ENCODE measurements at regions not wholly inside any gene's neighbourhood (a gene's known extent, or its start where the extent isn't known, plus 50 kb on each side); places are given as distances from the start of the nearest gene placed in this dataset.
"Not testable (repeated sequence)": the region's sequence is repeated elsewhere in the genome, so short reads cannot be mapped to it uniquely, and the experiment has no call there.

DNA sequence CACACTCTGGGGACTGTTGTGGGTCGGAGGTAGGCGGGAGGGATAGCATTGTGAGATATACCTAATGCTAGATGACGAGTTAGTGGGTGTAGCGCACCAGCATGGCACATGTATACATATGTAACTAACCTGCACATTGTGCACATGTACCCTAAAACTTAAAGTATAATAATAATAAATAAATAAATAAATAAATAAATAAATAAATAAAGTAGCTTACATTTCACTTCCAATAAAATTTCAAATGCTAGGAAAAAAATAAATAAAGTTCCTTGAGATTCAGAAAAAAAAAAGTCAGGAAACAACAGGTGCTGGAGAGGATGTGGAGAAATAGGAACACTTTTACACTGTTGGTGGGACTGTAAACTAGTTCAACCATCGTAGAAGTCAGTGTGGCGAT is 353.5 kb upstream of the UBE2E2 start:
- H3K27ac ChIP-seq (ENCODE audit: low read depth, low read length); H3K4me3 ChIP-seq (ENCODE audit: low read length); H3K27me3 ChIP-seq (ENCODE audit: control insufficient read depth, insufficient read depth, low read length); H3K9ac ChIP-seq (ENCODE audit: low read length); H3K4me1 ChIP-seq (ENCODE audit: control insufficient read depth, insufficient read depth, low read length); H3K36me3 ChIP-seq (ENCODE audit: control insufficient read depth, insufficient read depth, low read length): not testable (repeated sequence)

DNA sequence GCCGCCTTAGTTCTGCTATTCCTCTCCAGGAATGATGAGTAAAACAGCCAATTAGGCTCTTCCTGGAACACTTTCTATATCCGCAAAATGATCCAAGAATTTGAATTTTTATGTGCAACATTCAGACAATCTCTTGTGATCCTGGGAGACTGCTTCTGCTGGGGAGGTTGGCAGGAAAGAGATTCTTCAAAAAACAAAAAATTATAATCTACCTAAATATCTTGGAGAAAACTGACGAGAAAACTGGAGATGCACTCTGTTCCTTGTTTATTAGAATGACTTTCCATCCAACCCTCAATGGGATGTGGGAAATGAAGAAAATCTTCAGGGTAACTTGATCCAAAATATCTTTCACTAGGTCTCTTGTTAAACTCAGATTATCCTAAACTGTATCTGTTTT is 346.3 kb upstream of the UBE2E2 start:
- no peak overlapping the region for H3K4me3 ChIP-seq (ENCODE audit: low read length)
- H3K27me3 ChIP-seq (ENCODE audit: control insufficient read depth, insufficient read depth, low read length), result no peaks in the 10 kb centered on the region
- no peak overlapping the region for H3K27ac ChIP-seq (ENCODE audit: low read depth, low read length)
- H3K36me3 ChIP-seq (ENCODE audit: control insufficient read depth, insufficient read depth, low read length), result no peaks in the 10 kb centered on the region
- no peak overlapping the region for H3K9ac ChIP-seq (ENCODE audit: low read length)
- no peaks in the 10 kb centered on the region for H3K4me1 ChIP-seq (ENCODE audit: control insufficient read depth, insufficient read depth, low read length)

DNA sequence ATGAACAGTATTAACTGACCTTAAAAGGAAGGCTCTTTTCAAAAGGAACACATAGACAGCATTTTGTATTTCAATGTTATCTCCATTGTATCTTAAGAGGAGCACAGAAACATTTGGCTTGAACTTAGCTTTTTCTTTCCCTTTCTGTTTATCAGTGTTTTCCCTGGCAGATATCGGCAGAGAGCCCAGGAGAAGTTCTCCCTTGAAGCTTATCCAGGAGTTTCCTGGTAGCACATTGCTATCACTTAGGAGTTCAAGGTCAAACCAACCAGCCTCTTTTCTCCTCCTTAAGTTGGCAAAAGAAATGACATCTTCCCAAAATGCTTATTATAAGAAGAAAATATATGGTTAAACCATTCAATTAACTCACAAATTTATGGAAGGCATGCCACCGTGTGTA is 344.6 kb upstream of the UBE2E2 start:
- H3K36me3 ChIP-seq (ENCODE audit: control insufficient read depth, insufficient read depth, low read length), result no peaks in the 10 kb centered on the region
- no peak overlapping the region for H3K9ac ChIP-seq (ENCODE audit: low read length)
- no peak overlapping the region for H3K4me3 ChIP-seq (ENCODE audit: low read length)
- H3K27me3 ChIP-seq (ENCODE audit: control insufficient read depth, insufficient read depth, low read length), result no peaks in the 10 kb centered on the region
- no peaks in the 10 kb centered on the region for H3K4me1 ChIP-seq (ENCODE audit: control insufficient read depth, insufficient read depth, low read length)
- H3K27ac ChIP-seq (ENCODE audit: low read depth, low read length), result no peak overlapping the region

DNA sequence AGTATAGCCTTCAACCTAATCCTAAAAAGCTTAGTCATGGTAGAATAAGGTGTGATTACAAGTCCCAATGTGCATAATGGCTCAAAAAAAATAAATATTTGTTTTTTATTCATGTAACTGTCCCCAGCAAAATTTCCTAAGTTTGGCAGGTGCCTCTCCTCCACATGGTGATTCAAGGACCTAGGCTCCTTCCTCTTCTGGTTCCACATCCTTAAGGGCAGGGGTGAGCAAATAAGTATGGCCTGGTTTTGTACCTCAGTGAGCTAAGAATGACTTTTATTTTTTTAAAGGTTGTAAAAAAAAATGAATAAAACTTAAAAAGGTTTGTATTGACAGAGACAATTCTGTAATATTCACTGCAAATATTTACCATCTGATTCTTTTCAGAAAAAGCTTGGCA is 343.5 kb upstream of the UBE2E2 start:
- Histone ChIP-seq H3K27me3 (ENCODE audit: control insufficient read depth, insufficient read depth, low read length) (no peaks in the 10 kb centered on the region), H3K4me1 (ENCODE audit: control insufficient read depth, insufficient read depth, low read length) (no peaks in the 10 kb centered on the region), H3K4me3 (ENCODE audit: low read length) (no peak overlapping the region), H3K36me3 (ENCODE audit: control insufficient read depth, insufficient read depth, low read length) (no peaks in the 10 kb centered on the region), H3K9ac (ENCODE audit: low read length) (no peak overlapping the region), H3K27ac (ENCODE audit: low read depth, low read length) (no peak overlapping the region)

DNA sequence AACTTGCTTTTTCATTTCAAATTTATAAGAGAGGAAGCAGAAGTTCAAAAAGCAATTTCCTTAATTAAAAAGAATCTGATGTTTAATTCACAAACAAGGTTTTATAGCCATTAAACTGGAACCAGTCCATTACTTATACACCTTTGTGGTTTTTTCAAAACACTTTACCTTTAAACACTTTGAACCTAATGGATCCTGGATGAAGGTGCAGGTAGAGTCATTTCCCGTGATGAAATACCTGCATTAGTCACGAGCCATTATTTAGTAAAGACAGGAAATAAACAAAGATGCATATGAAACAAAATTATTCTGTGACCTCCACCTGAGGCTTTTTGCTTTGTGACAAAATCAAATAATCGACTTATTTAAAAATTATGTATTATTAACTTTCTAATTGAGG is 341.7 kb upstream of the UBE2E2 start:
- Histone ChIP-seq H3K9ac (ENCODE audit: low read length) (no peak overlapping the region), H3K4me1 (ENCODE audit: control insufficient read depth, insufficient read depth, low read length) (no peaks in the 10 kb centered on the region), H3K36me3 (ENCODE audit: control insufficient read depth, insufficient read depth, low read length) (no peaks in the 10 kb centered on the region), H3K27me3 (ENCODE audit: control insufficient read depth, insufficient read depth, low read length) (no peaks in the 10 kb centered on the region), H3K4me3 (ENCODE audit: low read length) (no peak overlapping the region), H3K27ac (ENCODE audit: low read depth, low read length) (no peak overlapping the region)

DNA sequence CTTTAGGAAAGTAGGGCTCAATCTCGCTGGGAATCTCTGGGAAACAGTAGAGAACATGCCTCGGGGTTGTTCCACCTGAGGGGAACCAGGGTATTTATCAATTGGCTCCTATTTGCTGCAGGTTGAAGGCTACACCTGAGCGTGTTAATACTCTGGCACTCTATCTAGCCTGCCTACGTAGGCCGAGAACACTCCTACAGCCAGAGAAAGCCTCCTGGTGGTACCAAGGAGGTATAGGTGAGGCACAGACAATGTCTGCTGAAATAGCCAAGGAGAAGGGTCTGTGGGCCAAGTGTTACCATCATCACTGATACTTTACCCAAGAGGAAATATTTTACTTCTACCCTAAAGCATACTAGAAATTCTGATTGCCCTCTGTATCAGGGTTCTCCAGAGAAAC is 341.0 kb upstream of the UBE2E2 start:
- H3K27me3 ChIP-seq (ENCODE audit: control insufficient read depth, insufficient read depth, low read length), result no peaks in the 10 kb centered on the region
- H3K4me3 ChIP-seq (ENCODE audit: low read length), result no peak overlapping the region
- H3K27ac ChIP-seq (ENCODE audit: low read depth, low read length), result no peak overlapping the region
- H3K9ac ChIP-seq (ENCODE audit: low read length), result no peak overlapping the region
- no peaks in the 10 kb centered on the region for H3K4me1 ChIP-seq (ENCODE audit: control insufficient read depth, insufficient read depth, low read length)
- no peaks in the 10 kb centered on the region for H3K36me3 ChIP-seq (ENCODE audit: control insufficient read depth, insufficient read depth, low read length)

DNA sequence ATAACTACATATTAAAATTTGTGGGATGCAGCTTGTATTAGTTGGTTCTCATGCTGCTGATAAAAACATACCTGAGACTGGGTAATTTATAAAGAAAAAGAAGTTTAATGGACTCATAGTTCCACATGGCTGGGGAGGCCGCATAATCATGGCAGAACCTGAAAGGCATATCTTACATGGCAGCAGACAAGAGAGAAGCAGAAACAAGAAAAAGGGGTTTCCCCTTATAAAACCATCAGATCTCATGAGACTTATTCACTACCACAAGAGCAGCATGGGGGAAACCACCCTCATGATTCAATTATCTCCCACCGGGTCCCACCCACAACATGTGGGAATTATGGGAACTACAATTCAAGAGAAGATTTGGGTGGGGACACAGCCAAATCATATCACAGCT is 320.3 kb upstream of the UBE2E2 start:
- H3K27me3 ChIP-seq (ENCODE audit: control insufficient read depth, insufficient read depth, low read length); H3K9ac ChIP-seq (ENCODE audit: low read length); H3K36me3 ChIP-seq (ENCODE audit: control insufficient read depth, insufficient read depth, low read length); H3K4me3 ChIP-seq (ENCODE audit: low read length); H3K27ac ChIP-seq (ENCODE audit: low read depth, low read length); H3K4me1 ChIP-seq (ENCODE audit: control insufficient read depth, insufficient read depth, low read length): not testable (repeated sequence)

DNA sequence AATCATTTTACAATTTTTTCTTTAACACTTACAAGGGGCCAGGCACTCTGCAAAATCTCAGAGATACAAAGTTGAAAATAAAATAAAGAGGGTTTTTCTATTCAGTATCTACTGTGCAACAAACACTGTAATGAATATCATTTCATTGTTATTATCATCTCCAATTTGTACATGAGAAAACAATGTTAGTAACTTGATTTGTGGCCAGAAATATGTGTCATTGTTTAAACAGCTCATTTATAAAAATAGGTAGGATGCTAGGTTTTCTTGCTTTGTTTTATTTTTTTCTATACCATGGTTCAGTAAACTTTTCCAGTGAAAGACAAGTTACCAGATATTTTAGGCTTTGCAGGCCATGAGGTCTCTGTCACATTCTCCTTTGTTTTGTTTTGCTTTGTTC is 318.1 kb upstream of the UBE2E2 start:
- Histone ChIP-seq H3K4me3 (ENCODE audit: low read length) (no peak overlapping the region), H3K9ac (ENCODE audit: low read length) (no peak overlapping the region), H3K27ac (ENCODE audit: low read depth, low read length) (no peak overlapping the region), H3K4me1 (ENCODE audit: control insufficient read depth, insufficient read depth, low read length) (no peaks in the 10 kb centered on the region), H3K27me3 (ENCODE audit: control insufficient read depth, insufficient read depth, low read length) (no peaks in the 10 kb centered on the region), H3K36me3 (ENCODE audit: control insufficient read depth, insufficient read depth, low read length) (no peaks in the 10 kb centered on the region)

DNA sequence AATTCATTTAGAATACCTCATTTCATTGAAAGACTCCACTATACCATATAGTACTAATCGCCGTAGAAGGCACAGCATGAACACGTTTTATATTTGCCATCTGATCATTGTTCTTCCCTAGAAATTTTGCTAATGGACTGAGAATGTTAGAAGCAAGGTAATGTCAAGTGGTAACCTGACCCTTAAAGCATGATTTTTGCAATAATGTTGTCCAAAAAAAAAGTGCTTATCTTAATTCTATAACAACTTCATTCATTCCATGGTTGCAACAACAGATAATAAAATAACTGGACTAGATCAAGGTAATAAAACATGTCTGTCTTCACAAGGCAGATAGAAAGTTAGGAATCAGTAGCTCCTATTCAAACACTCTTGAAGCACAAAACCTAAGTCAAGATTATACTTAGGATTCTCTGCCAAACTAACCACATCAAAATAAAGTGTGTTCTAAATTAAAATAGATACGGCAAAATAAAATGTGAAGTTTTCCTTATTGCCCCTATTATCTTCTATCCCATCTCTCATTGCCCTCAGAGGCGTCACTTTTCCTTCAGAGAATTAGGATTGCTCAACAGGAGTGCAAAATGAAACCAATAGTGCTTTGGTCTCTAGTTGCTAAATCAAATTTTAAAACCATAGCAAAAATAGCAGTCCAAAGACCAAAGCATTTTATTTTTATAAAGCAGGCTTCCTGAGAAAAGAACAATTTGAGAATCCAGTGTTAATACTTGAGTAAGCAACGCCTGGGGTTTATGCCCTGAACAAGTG is 317.4 kb upstream of the UBE2E2 start:
- Histone ChIP-seq H3K27me3 (ENCODE audit: control insufficient read depth, insufficient read depth, low read length) (no peaks in the 10 kb centered on the region), H3K4me3 (ENCODE audit: low read length) (no peak overlapping the region), H3K27ac (ENCODE audit: low read depth, low read length) (no peak overlapping the region), H3K9ac (ENCODE audit: low read length) (no peak overlapping the region), H3K4me1 (ENCODE audit: control insufficient read depth, insufficient read depth, low read length) (no peaks in the 10 kb centered on the region), H3K36me3 (ENCODE audit: control insufficient read depth, insufficient read depth, low read length) (no peaks in the 10 kb centered on the region)

DNA sequence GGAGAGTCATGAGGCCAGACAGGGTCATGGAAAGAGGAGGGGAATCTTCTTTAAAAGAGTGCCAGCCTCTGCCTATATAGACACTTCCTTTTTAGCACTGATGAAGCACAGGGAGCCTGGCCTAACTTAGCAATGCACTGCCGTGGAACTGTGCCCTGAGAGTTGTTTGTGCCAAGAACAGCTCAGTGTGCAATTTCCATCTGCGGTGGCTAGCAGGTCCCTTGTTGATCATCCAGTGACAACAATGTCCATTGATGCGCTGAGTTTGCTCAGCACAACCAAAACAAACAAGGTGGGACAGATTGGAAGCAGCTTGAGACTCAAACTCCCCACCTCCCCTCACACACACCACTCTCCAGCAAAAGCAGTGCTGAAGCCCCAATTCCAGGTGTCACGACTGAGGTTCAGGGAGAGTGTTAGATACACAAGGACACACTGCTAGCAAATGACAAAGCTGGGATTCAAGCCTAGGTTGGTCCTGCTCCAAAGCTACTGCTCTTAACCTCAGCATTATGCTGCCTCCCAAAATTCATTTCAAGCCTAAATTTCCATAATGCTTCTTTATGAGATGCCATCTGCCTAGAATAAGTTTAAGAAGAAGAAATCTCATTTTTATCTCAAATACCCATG is 316.6 kb upstream of the UBE2E2 start:
- no peak overlapping the region for H3K27ac ChIP-seq (ENCODE audit: low read depth, low read length)
- no peak overlapping the region for H3K4me3 ChIP-seq (ENCODE audit: low read length)
- H3K9ac ChIP-seq (ENCODE audit: low read length), result no peak overlapping the region
- no peaks in the 10 kb centered on the region for H3K27me3 ChIP-seq (ENCODE audit: control insufficient read depth, insufficient read depth, low read length)
- H3K4me1 ChIP-seq (ENCODE audit: control insufficient read depth, insufficient read depth, low read length), result no peaks in the 10 kb centered on the region
- H3K36me3 ChIP-seq (ENCODE audit: control insufficient read depth, insufficient read depth, low read length), result no peaks in the 10 kb centered on the region

DNA sequence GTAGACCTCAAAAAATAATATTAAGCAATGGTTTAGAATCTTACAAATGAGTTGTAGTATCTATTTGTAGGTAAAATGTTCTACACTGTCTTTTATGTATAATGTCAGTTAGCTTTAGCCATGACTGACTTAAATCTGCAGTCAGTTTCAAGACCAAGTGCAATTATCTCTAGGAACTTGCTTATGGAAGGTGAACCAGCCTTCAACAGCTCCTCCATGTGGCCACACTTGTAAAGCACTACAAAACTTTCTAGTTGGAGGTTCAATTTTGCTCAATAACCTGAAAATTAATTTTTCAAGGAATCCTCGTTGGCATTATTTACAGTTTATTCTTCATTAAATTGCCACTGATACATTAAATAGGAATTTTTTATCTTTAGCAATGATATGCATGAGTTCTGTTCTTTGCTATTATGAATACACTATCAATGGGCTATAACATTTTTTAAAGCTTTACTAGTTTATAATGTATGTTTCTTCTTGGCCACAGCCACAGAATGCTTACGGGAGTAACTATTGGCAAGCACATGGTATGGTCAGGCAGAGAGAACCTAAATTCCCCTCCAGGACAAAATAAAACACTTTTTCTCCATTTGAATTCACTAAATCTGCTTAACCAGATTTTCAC is 315.3 kb upstream of the UBE2E2 start:
- no peaks in the 10 kb centered on the region for H3K36me3 ChIP-seq (ENCODE audit: control insufficient read depth, insufficient read depth, low read length)
- no peak overlapping the region for H3K4me3 ChIP-seq (ENCODE audit: low read length)
- H3K9ac ChIP-seq (ENCODE audit: low read length), result no peak overlapping the region
- no peak overlapping the region for H3K27ac ChIP-seq (ENCODE audit: low read depth, low read length)
- no peaks in the 10 kb centered on the region for H3K4me1 ChIP-seq (ENCODE audit: control insufficient read depth, insufficient read depth, low read length)
- H3K27me3 ChIP-seq (ENCODE audit: control insufficient read depth, insufficient read depth, low read length), result no peaks in the 10 kb centered on the region

DNA sequence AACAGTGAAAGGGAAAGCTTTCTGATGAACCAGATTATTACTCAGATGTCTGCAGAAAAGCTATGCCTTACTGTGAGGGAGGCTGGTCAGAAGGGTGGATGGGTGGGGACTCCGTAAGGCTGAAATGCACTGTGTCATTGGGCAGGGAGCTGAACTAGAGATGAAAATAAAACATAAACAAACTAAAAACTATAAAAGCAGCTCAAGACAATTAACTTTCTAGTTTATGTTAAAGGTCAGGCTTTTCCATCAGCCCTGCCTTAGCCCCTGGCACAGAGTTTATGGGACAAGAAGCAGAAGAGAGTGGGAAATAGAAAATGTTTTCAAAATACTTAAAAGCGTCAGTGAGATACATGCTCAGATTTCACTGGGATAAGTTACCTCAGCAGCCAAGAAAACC is 310.0 kb upstream of the UBE2E2 start:
- Histone ChIP-seq H3K27ac (ENCODE audit: low read depth, low read length) (no peak overlapping the region), H3K4me3 (ENCODE audit: low read length) (no peak overlapping the region), H3K36me3 (ENCODE audit: control insufficient read depth, insufficient read depth, low read length) (no peaks in the 10 kb centered on the region), H3K4me1 (ENCODE audit: control insufficient read depth, insufficient read depth, low read length) (peaks cover 15% of the 10 kb centered on the region), H3K27me3 (ENCODE audit: control insufficient read depth, insufficient read depth, low read length) (no peaks in the 10 kb centered on the region), H3K9ac (ENCODE audit: low read length) (no peak overlapping the region)
